Chondrocyte (in vitro differentiated cells): ENCODE measurements at regions not wholly inside any gene's neighbourhood (a gene's known extent, or its start where the extent isn't known, plus 50 kb on each side); places are given as distances from the start of the nearest gene placed in this dataset.
A peak's percentile ranks its signal among the peaks of the same experiment; 100 is the strongest.

Experiments used
- DNase-seq: peaks from one replicate; pipeline ENCODE4 v3.0.0; 2021; ENCODE audit warnings: mixed read lengths, low spot score
- H3K27ac Mint-ChIP-seq: one replicate; pipeline ENCODE4 v1.8.0; 2021; ENCODE audit warnings: mild to moderate bottlenecking, moderate library complexity, mixed read lengths; ENCODE audit not compliant: unreplicated experiment
- H3K27me3 Mint-ChIP-seq: 2 replicates; pipeline ENCODE4 v1.8.0; 2021; ENCODE audit warnings: low read depth, mixed read lengths
- H3K36me3 Mint-ChIP-seq: 2 replicates; pipeline ENCODE4 v1.8.0; 2021; ENCODE audit warnings: low read depth, mixed read lengths
- H3K4me1 Mint-ChIP-seq: 2 replicates; pipeline ENCODE4 v1.8.0; 2021; ENCODE audit warnings: low read depth, mild to moderate bottlenecking, mixed read lengths
- H3K4me3 Mint-ChIP-seq: one replicate; pipeline ENCODE4 v1.8.0; 2021; ENCODE audit warnings: mild to moderate bottlenecking, moderate library complexity, mixed read lengths; ENCODE audit not compliant: unreplicated experiment
- H3K9me3 Mint-ChIP-seq: 2 replicates; pipeline ENCODE4 v1.8.0; 2021; ENCODE audit warnings: low read depth, mixed read lengths
- CTCF ChIP-seq: fragments of 200-600 bp; sonication (generic); IDR thresholded peaks from 2 replicates; pipeline ENCODE4 v1.5.0; 2021; ENCODE audit warnings: antibody characterized with exemption, mild to moderate bottlenecking, moderate library complexity

DNA sequence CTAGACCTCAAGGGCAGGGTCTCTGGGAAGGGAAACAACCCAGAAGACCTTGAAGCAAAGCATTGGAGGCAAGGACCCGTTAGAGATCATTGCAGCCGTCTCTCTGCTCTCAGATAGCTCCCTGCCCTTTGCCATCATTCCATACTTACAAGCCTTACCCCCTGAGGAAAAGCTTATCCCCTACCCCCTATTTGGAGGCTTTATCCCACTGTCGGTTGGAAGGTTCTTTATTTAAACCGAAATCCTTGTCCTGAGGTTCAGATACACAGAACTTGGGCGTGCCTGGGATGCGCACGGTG lies 84.4 kb downstream of the EFNB1 start:
- Mint-ChIP-seq H3K9me3 (no peaks in the 10 kb centered on the region), H3K27ac (peak overlapping the region; percentile 93), H3K36me3 (no peaks in the 10 kb centered on the region), H3K27me3 (no peaks in the 10 kb centered on the region), H3K4me1 (peaks cover 10% of the 10 kb centered on the region), H3K4me3 (peak overlapping the region; percentile 16)
- TF ChIP-seq CTCF: no peak
- no peak for DNase-seq

GRCh38 chrX:68912113-68912512 lies 83.3 kb downstream of the EFNB1 start:
- TF ChIP-seq CTCF: no peak
- Mint-ChIP-seq H3K36me3 (no peaks in the 10 kb centered on the region), H3K27me3 (no peaks in the 10 kb centered on the region), H3K4me1 (peaks cover 10% of the 10 kb centered on the region), H3K9me3 (no peaks in the 10 kb centered on the region), H3K4me3 (peak overlapping the region; percentile 58), H3K27ac (peak overlapping the region; percentile 93)
- DNase-seq: no peak

DNA sequence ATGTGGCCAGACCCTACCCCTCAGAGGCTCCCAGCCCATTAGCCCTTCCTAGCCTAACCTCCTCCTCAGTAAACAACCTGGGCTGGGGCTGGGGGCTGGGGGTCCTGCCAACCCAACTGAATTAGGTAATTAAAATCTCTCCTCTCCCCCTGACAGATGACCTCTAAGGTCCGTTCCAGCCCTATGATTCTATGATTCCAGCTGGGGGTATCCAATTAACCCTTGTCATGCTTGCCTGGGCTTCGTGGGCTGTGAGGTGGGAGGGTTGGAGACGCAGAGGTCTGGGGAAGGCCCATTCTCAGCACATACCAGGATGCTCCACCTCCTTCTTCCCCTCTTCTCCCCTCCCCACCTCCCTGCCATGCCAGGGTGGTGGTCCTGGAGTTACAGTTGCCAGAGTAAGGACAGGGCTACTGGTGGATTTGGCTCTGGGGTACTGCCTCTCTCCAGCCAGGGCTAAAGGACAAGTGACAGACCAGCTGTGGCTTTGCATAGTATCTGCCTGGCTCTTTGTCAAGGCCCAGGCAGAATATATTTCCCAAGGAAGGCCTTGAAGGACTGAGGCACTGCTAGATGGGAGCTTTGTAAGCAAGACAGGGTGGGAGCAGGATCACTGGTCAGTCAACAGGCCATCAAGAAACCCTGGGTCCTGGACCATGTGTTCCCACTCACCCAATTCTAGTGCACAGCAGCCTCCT lies 82.1 kb downstream of the EFNB1 start:
- H3K36me3 Mint-ChIP-seq: no peaks in the 10 kb centered on the region
- DNase-seq: no peak
- H3K27ac Mint-ChIP-seq: no peak overlapping the region
- TF ChIP-seq CTCF: no peak
- H3K4me3 Mint-ChIP-seq: no peak overlapping the region
- no peaks in the 10 kb centered on the region for H3K27me3 Mint-ChIP-seq
- peaks cover 10% of the 10 kb centered on the region for H3K4me1 Mint-ChIP-seq
- H3K9me3 Mint-ChIP-seq: no peaks in the 10 kb centered on the region

DNA sequence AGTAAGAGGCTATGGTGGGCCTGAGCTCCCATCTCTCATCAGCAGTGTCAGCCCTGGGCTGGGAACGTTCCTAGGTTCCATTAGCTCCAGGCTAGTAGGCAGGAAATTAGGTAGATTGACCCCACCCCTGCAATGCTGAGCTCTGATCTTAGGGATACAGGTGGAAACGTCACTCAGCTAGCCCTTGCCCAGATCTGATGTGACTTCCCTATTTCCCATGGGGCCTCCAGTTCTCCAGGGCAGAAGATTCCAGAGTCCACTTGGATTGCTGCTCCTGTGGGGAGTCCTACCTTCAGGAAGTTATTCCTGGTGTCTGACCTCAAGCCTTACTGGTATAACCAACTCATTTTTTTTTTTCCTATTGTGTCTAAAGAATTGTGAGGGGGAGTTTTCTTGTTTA lies 81.1 kb downstream of the EFNB1 start:
- Mint-ChIP-seq H3K27ac (no peak overlapping the region), H3K27me3 (no peaks in the 10 kb centered on the region), H3K4me3 (no peak overlapping the region), H3K4me1 (peaks cover 10% of the 10 kb centered on the region), H3K36me3 (no peaks in the 10 kb centered on the region), H3K9me3 (no peaks in the 10 kb centered on the region)
- TF ChIP-seq CTCF: no peak
- DNase-seq: no peak

- no peak overlapping the region for H3K4me3 Mint-ChIP-seq
- DNase-seq: no peak
- peaks cover 9% of the 10 kb centered on the region for H3K4me1 Mint-ChIP-seq
- H3K9me3 Mint-ChIP-seq: no peaks in the 10 kb centered on the region
- no peak overlapping the region for H3K27ac Mint-ChIP-seq
- TF ChIP-seq CTCF: no peak
- no peaks in the 10 kb centered on the region for H3K27me3 Mint-ChIP-seq
- no peaks in the 10 kb centered on the region for H3K36me3 Mint-ChIP-seq
Observed at GRCh38 chrX:68908071-68908470, 79.2 kb downstream of the EFNB1 start.
